Parathyroid adenoma (tissue), 2 donors: ENCODE measurements at regions not wholly inside any gene's neighbourhood (a gene's known extent, or its start where the extent isn't known, plus 50 kb on each side); places are given as distances from the start of the nearest gene placed in this dataset.
"Not testable (repeated sequence)": the region's sequence is repeated elsewhere in the genome, so short reads cannot be mapped to it uniquely, and the experiment has no call there.

Experiments
- H2AFZ ChIP-seq: fragments of 300-600 bp; sonication (generic); one replicate; pipeline ENCODE4 v1.7.0; 2017; ENCODE audit warnings: antibody characterized with exemption, mild to moderate bottlenecking
- H3K27ac ChIP-seq: fragments of 300-600 bp; sonication (generic); one replicate; pipeline ENCODE4 v1.7.0; 2017
- H3K27me3 ChIP-seq: fragments of 300-600 bp; sonication (generic); one replicate; pipeline ENCODE4 v1.7.0; 2017; ENCODE audit warnings: low read length; ENCODE audit not compliant: control insufficient read depth, insufficient read depth
- H3K36me3 ChIP-seq: fragments of 300-600 bp; sonication (generic); one replicate; pipeline ENCODE4 v1.7.0; 2017; ENCODE audit warnings: low read length; ENCODE audit not compliant: control insufficient read depth, insufficient read depth
- H3K4me1 ChIP-seq: fragments of 300-600 bp; sonication (generic); one replicate; pipeline ENCODE4 v1.7.0; 2017; ENCODE audit warnings: control low read depth
- H3K4me2 ChIP-seq: fragments of 300-600 bp; sonication (generic); one replicate; pipeline ENCODE4 v1.7.0; 2017; ENCODE audit warnings: low read length
- H3K4me3 ChIP-seq: fragments of 300-600 bp; sonication (generic); one replicate; pipeline ENCODE4 v1.7.0; 2017; ENCODE audit warnings: low read depth, low read length
- H3K79me2 ChIP-seq: fragments of 300-600 bp; sonication (generic); one replicate; pipeline ENCODE4 v1.7.0; 2017; ENCODE audit warnings: control low read depth
- H3K9ac ChIP-seq: fragments of 300-600 bp; sonication (generic); one replicate; pipeline ENCODE4 v1.7.0; 2017; ENCODE audit warnings: mild to moderate bottlenecking
- H3K9me3 ChIP-seq: fragments of 300-600 bp; sonication (generic); one replicate; pipeline ENCODE4 v1.7.0; 2017; ENCODE audit warnings: low read length; ENCODE audit not compliant: control insufficient read depth
- CTCF ChIP-seq: fragments of 300-600 bp; sonication (generic); IDR thresholded peaks from one replicate; pipeline ENCODE4 v1.7.0; 2017; ENCODE audit warnings: antibody characterized with exemption, mild to moderate bottlenecking
- donor health status: primary hyperparathyroidism.

- Histone ChIP-seq H3K4me1 (no peaks in the 10 kb centered on the region), H3K9me3 (no peaks in the 10 kb centered on the region), H3K79me2 (no peaks in the 10 kb centered on the region), H3K4me2 (no peak overlapping the region), H3K27me3 (no peaks in the 10 kb centered on the region), H2AFZ (no peak overlapping the region), H3K9ac (no peak overlapping the region), H3K36me3 (no peaks in the 10 kb centered on the region), H3K27ac (no peak overlapping the region), H3K4me3 (no peak overlapping the region)
- TF ChIP-seq CTCF: no peak
Measured at GRCh38 chr2:173524256-173524955, 169.7 kb downstream of the CDCA7 start.

GRCh38 chr2:173532732-173533531, 178.3 kb downstream of the CDCA7 start:
- H3K36me3 ChIP-seq, H3K4me3 ChIP-seq, H3K9ac ChIP-seq, H3K27me3 ChIP-seq, H3K27ac ChIP-seq, H3K9me3 ChIP-seq, H2AFZ ChIP-seq, H3K4me2 ChIP-seq, H3K79me2 ChIP-seq, H3K4me1 ChIP-seq: not testable (repeated sequence)

- no peaks in the 10 kb centered on the region for H3K4me1 ChIP-seq
- H3K4me2 ChIP-seq: no peak overlapping the region
- H2AFZ ChIP-seq: no peak overlapping the region
- H3K27ac ChIP-seq: no peak overlapping the region
- H3K79me2 ChIP-seq: no peaks in the 10 kb centered on the region
- H3K9ac ChIP-seq: no peak overlapping the region
- no peaks in the 10 kb centered on the region for H3K36me3 ChIP-seq
- TF ChIP-seq CTCF: no peak
- H3K27me3 ChIP-seq: no peaks in the 10 kb centered on the region
- peaks cover 3% of the 10 kb centered on the region for H3K9me3 ChIP-seq
- H3K4me3 ChIP-seq: no peak overlapping the region
Measured at GRCh38 chr2:173537694-173538093, 183.0 kb downstream of the CDCA7 start.

- no peak overlapping the region for H3K4me2 ChIP-seq
- H3K36me3 ChIP-seq: no peaks in the 10 kb centered on the region
- H3K79me2 ChIP-seq: no peaks in the 10 kb centered on the region
- no peak overlapping the region for H2AFZ ChIP-seq
- H3K4me3 ChIP-seq: no peak overlapping the region
- no peaks in the 10 kb centered on the region for H3K27me3 ChIP-seq
- TF ChIP-seq CTCF: no peak
- H3K4me1 ChIP-seq: no peaks in the 10 kb centered on the region
- H3K9ac ChIP-seq: no peak overlapping the region
- H3K27ac ChIP-seq: no peak overlapping the region
- peaks cover 3% of the 10 kb centered on the region for H3K9me3 ChIP-seq
Measured at GRCh38 chr2:173539615-173540014, 184.9 kb downstream of the CDCA7 start.

GRCh38 chr2:173544641-173545363, 190.1 kb downstream of the CDCA7 start:
- H3K27me3 ChIP-seq: no peaks in the 10 kb centered on the region
- H3K4me2 ChIP-seq: no peak overlapping the region
- no peak overlapping the region for H3K9ac ChIP-seq
- H3K4me3 ChIP-seq: no peak overlapping the region
- H3K36me3 ChIP-seq: no peaks in the 10 kb centered on the region
- H3K27ac ChIP-seq: no peak overlapping the region
- H3K79me2 ChIP-seq: no peaks in the 10 kb centered on the region
- H3K9me3 ChIP-seq: no peaks in the 10 kb centered on the region
- no peak overlapping the region for H2AFZ ChIP-seq
- H3K4me1 ChIP-seq: no peaks in the 10 kb centered on the region
- TF ChIP-seq CTCF: no peak
